ENCODE measurements at regions not wholly inside any gene's neighbourhood (a gene's known extent, or its start where the extent isn't known, plus 50 kb on each side); places are given as distances from the start of the nearest gene placed in this dataset.

DNA sequence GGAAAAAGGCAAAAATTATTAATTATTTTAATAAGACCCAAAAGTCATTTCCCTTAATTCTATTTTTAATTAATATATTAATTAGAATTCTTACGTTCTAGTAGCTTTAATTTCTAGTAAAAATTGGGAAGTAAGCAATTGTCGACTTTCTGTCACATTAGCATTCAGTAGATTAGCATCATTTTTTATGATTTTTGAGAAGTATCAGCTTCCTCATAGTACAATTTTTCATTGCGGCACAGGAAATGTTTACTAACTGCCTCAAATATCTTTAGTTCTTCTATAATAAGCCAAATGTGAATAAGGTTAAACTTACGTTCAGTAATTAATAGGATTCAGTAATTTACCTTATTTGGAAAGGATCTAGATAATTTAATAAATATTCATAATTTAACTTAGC is 687.4 kb downstream of the EPM2A start:
- Histone ChIP-seq H3K9me3 (ENCODE audit: control insufficient read depth, insufficient read depth, low read length) (no peaks in the 10 kb centered on the region), H4K20me1 (ENCODE audit: control insufficient read depth, insufficient read depth, low read depth, low read length) (no peaks in the 10 kb centered on the region), H3K79me2 (ENCODE audit: control insufficient read depth, low read length) (no peaks in the 10 kb centered on the region), H3F3A (ENCODE audit: control insufficient read depth, insufficient read depth) (no peaks in the 10 kb centered on the region), H3K27me3 (ENCODE audit: control insufficient read depth, low read length) (no peaks in the 10 kb centered on the region), H3K4me2 (ENCODE audit: low read length) (no peak overlapping the region), H3K27ac (ENCODE audit: low read depth, low read length) (no peak overlapping the region), H3K36me3 (ENCODE audit: control insufficient read depth, low read length) (no peaks in the 10 kb centered on the region), H3K4me1 (ENCODE audit: control insufficient read depth, low read length) (no peaks in the 10 kb centered on the region), H3K4me3 (ENCODE audit: low read length) (no peak overlapping the region), H3K9me2 (replicated peaks; ENCODE audit: control insufficient read depth, low read length) (no peaks in the 10 kb centered on the region)
- TF ChIP-seq, protein P1, sequence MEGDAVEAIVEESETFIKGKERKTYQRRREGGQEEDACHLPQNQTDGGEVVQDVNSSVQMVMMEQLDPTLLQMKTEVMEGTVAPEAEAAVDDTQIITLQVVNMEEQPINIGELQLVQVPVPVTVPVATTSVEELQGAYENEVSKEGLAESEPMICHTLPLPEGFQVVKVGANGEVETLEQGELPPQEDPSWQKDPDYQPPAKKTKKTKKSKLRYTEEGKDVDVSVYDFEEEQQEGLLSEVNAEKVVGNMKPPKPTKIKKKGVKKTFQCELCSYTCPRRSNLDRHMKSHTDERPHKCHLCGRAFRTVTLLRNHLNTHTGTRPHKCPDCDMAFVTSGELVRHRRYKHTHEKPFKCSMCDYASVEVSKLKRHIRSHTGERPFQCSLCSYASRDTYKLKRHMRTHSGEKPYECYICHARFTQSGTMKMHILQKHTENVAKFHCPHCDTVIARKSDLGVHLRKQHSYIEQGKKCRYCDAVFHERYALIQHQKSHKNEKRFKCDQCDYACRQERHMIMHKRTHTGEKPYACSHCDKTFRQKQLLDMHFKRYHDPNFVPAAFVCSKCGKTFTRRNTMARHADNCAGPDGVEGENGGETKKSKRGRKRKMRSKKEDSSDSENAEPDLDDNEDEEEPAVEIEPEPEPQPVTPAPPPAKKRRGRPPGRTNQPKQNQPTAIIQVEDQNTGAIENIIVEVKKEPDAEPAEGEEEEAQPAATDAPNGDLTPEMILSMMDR (IDR thresholded peaks at IDR 0.05; ENCODE audit: low read depth, low read length, poor library complexity, severe bottlenecking): no peak
- TF ChIP-seq EZH2phosphoT487 (IDR thresholded peaks at IDR 0.05; ENCODE audit: borderline replicate concordance, low read length): no peak

DNA sequence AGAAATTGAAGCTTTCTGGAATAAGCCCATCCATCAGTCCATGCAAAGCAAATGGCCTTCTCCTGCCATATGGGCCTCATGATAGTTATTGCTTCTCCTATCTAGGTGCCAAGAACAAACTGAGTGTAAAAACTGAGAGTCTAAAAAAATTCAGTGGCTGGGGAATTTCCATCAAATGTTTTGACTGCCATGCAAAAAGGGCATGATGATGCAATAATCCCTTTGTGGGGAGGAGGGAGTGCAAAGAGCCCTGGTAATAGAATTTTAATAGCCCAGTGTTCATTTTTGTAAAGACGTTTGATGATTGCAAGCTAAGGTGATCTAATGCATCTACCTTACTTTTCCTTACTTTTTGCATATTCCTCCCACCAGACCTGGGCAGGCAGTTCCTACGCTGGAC is 683.7 kb downstream of the EPM2A start:
- Histone ChIP-seq H3K79me2 (ENCODE audit: control insufficient read depth, low read length) (no peaks in the 10 kb centered on the region), H3K9me3 (ENCODE audit: control insufficient read depth, insufficient read depth, low read length) (no peaks in the 10 kb centered on the region), H3F3A (ENCODE audit: control insufficient read depth, insufficient read depth) (no peaks in the 10 kb centered on the region), H3K27ac (ENCODE audit: low read depth, low read length) (no peak overlapping the region), H3K4me1 (ENCODE audit: control insufficient read depth, low read length) (no peaks in the 10 kb centered on the region), H3K4me2 (ENCODE audit: low read length) (no peak overlapping the region), H3K9me2 (replicated peaks; ENCODE audit: control insufficient read depth, low read length) (no peaks in the 10 kb centered on the region), H3K27me3 (ENCODE audit: control insufficient read depth, low read length) (no peaks in the 10 kb centered on the region), H4K20me1 (ENCODE audit: control insufficient read depth, insufficient read depth, low read depth, low read length) (no peaks in the 10 kb centered on the region), H3K36me3 (ENCODE audit: control insufficient read depth, low read length) (no peaks in the 10 kb centered on the region), H3K4me3 (ENCODE audit: low read length) (no peak overlapping the region)
- TF ChIP-seq EZH2phosphoT487 (IDR thresholded peaks at IDR 0.05; ENCODE audit: borderline replicate concordance, low read length): no peak
- TF ChIP-seq, protein P1 (IDR thresholded peaks at IDR 0.05; ENCODE audit: low read depth, low read length, poor library complexity, severe bottlenecking): no peak

DNA sequence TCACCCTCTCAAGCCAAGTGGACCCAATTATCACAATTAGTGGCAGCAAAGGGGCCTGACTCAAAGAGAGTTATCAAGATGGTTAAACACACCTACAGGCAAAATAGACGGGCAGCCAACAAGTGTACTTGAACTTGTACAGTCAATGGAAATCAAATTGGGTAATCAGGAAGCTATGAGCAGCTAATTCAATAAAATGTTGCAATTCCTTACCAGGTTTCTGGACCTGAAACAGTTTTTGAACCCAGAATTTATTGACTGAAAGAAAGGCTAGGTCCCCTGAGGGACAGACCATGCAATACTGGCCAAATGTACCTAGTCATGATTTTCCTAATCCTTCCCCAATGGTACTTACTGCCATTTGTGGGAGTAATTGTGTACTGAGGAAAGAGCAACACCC is 679.8 kb downstream of the EPM2A start:
- H3K27ac ChIP-seq (ENCODE audit: low read depth, low read length): no peak overlapping the region
- H3F3A ChIP-seq (ENCODE audit: control insufficient read depth, insufficient read depth): no peaks in the 10 kb centered on the region
- no peaks in the 10 kb centered on the region for H3K9me3 ChIP-seq (ENCODE audit: control insufficient read depth, insufficient read depth, low read length)
- H3K9me2 ChIP-seq (replicated peaks; ENCODE audit: control insufficient read depth, low read length): no peaks in the 10 kb centered on the region
- no peaks in the 10 kb centered on the region for H3K36me3 ChIP-seq (ENCODE audit: control insufficient read depth, low read length)
- H3K27me3 ChIP-seq (ENCODE audit: control insufficient read depth, low read length): no peaks in the 10 kb centered on the region
- no peaks in the 10 kb centered on the region for H3K4me1 ChIP-seq (ENCODE audit: control insufficient read depth, low read length)
- no peak overlapping the region for H3K4me3 ChIP-seq (ENCODE audit: low read length)
- H4K20me1 ChIP-seq (ENCODE audit: control insufficient read depth, insufficient read depth, low read depth, low read length): no peaks in the 10 kb centered on the region
- no peak overlapping the region for H3K4me2 ChIP-seq (ENCODE audit: low read length)
- H3K79me2 ChIP-seq (ENCODE audit: control insufficient read depth, low read length): no peaks in the 10 kb centered on the region
- TF ChIP-seq, protein P1 (IDR thresholded peaks at IDR 0.05; ENCODE audit: low read depth, low read length, poor library complexity, severe bottlenecking): no peak
- TF ChIP-seq EZH2phosphoT487 (IDR thresholded peaks at IDR 0.05; ENCODE audit: borderline replicate concordance, low read length): no peak

DNA sequence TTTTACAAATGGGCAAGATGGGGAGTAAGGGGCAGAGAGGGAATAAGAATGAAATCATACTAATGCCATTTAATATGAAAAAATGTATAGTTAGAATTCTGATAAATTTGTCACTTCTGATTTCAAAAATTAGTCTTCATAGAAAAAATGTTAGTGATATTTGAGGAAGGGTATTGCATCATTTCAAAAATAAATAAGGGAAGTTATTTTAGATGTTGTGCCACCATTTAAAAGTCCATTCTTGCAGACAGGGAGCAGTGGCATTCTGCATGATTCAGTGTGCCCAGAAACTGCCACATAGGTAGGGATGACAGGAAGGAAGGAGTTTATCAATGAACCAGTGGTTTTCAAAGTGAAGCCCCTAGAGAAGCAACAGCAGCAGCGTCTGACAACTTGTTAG is 674.6 kb downstream of the EPM2A start:
- no peaks in the 10 kb centered on the region for H4K20me1 ChIP-seq (ENCODE audit: control insufficient read depth, insufficient read depth, low read depth, low read length)
- no peaks in the 10 kb centered on the region for H3K9me3 ChIP-seq (ENCODE audit: control insufficient read depth, insufficient read depth, low read length)
- no peaks in the 10 kb centered on the region for H3K27me3 ChIP-seq (ENCODE audit: control insufficient read depth, low read length)
- H3K27ac ChIP-seq (ENCODE audit: low read depth, low read length): no peak overlapping the region
- no peaks in the 10 kb centered on the region for H3K4me1 ChIP-seq (ENCODE audit: control insufficient read depth, low read length)
- H3K36me3 ChIP-seq (ENCODE audit: control insufficient read depth, low read length): no peaks in the 10 kb centered on the region
- no peak overlapping the region for H3K4me2 ChIP-seq (ENCODE audit: low read length)
- TF ChIP-seq, protein P1 (IDR thresholded peaks at IDR 0.05; ENCODE audit: low read depth, low read length, poor library complexity, severe bottlenecking): no peak
- TF ChIP-seq EZH2phosphoT487 (IDR thresholded peaks at IDR 0.05; ENCODE audit: borderline replicate concordance, low read length): no peak
- H3K79me2 ChIP-seq (ENCODE audit: control insufficient read depth, low read length): no peaks in the 10 kb centered on the region
- H3K9me2 ChIP-seq (replicated peaks; ENCODE audit: control insufficient read depth, low read length): no peaks in the 10 kb centered on the region
- no peaks in the 10 kb centered on the region for H3F3A ChIP-seq (ENCODE audit: control insufficient read depth, insufficient read depth)
- no peak overlapping the region for H3K4me3 ChIP-seq (ENCODE audit: low read length)
